Loucy (cell line): ENCODE measurements at regions not wholly inside any gene's neighbourhood (a gene's known extent, or its start where the extent isn't known, plus 50 kb on each side); places are given as distances from the start of the nearest gene placed in this dataset.

Experiments
- H2AFZ ChIP-seq: fragments of 200-600 bp; sonication (generic); 2 replicates; pipeline ENCODE4 v1.6.0; 2016; ENCODE audit warnings: antibody characterized with exemption, mild to moderate bottlenecking, low read length, moderate library complexity
- H3F3A ChIP-seq: fragments of 200-600 bp; 2 replicates; pipeline ENCODE4 v1.6.0; 2016; ENCODE audit warnings: antibody characterized with exemption, low read depth, mild to moderate bottlenecking
- H3K27me3 ChIP-seq: fragments of 200-600 bp; sonication (generic); 2 replicates; pipeline ENCODE4 v1.6.1; 2014; ENCODE audit warnings: low read length, mild to moderate bottlenecking; ENCODE audit not compliant: insufficient read depth, poor library complexity, severe bottlenecking
- H3K36me3 ChIP-seq: fragments of 200-600 bp; sonication (generic); 2 replicates; pipeline ENCODE4 v1.6.1; 2016; ENCODE audit warnings: low read length; ENCODE audit not compliant: insufficient read depth
- H3K4me1 ChIP-seq: fragments of 200-600 bp; sonication (generic); 2 replicates; pipeline ENCODE4 v1.5.1; 2014; ENCODE audit warnings: low read length, mild to moderate bottlenecking; ENCODE audit not compliant: insufficient read depth, poor library complexity, severe bottlenecking
- H3K4me2 ChIP-seq: fragments of 200-600 bp; sonication (generic); 2 replicates; pipeline ENCODE4 v1.6.0; 2014; ENCODE audit warnings: antibody characterized with exemption, low read length, low read depth, mild to moderate bottlenecking; ENCODE audit not compliant: poor library complexity, severe bottlenecking
- H3K4me3 ChIP-seq: fragments of 200-600 bp; sonication (generic); 2 replicates; pipeline ENCODE4 v1.5.1; 2014; ENCODE audit warnings: low read length, mild to moderate bottlenecking, mixed read lengths; ENCODE audit not compliant: poor library complexity, severe bottlenecking
- H3K79me2 ChIP-seq: fragments of 200-600 bp; sonication (generic); 2 replicates; pipeline ENCODE4 v1.6.1; 2014; ENCODE audit warnings: low read length; ENCODE audit not compliant: insufficient read depth
- H3K9ac ChIP-seq: fragments of 200-600 bp; sonication (generic); 2 replicates; pipeline ENCODE4 v1.6.0; 2014; ENCODE audit warnings: mild to moderate bottlenecking, low read depth, low read length, moderate library complexity; ENCODE audit not compliant: poor library complexity, severe bottlenecking
- H3K9me2 ChIP-seq: fragments of 200-600 bp; sonication (generic); replicated peaks from 2 replicates; pipeline ENCODE4 v1.6.1; 2016; ENCODE audit warnings: low read depth, low read length, mixed read lengths
- H3K9me3 ChIP-seq: fragments of 200-600 bp; sonication (generic); 2 replicates; pipeline ENCODE4 v1.6.1; 2014; ENCODE audit warnings: mild to moderate bottlenecking, antibody characterized with exemption, low read length, low read depth; ENCODE audit not compliant: insufficient read depth
- H4K20me1 ChIP-seq: fragments of 200-600 bp; sonication (generic); 2 replicates; pipeline ENCODE4 v1.6.0; 2014; ENCODE audit warnings: antibody characterized with exemption, low read length, mild to moderate bottlenecking; ENCODE audit not compliant: insufficient read depth, poor library complexity, severe bottlenecking
- CTCF ChIP-seq: fragments of 200-600 bp; sonication (generic); conservative IDR thresholded peaks from 2 replicates; pipeline ENCODE4 v1.5.1; 2014; ENCODE audit warnings: mild to moderate bottlenecking, antibody characterized with exemption, low read length
- EZH2phosphoT487 ChIP-seq: fragments of 200-600 bp; IDR thresholded peaks from 2 replicates; pipeline ENCODE4 v1.6.1; 2018; ENCODE audit warnings: antibody characterized with exemption, mild to moderate bottlenecking, moderate library complexity, borderline replicate concordance

DNA sequence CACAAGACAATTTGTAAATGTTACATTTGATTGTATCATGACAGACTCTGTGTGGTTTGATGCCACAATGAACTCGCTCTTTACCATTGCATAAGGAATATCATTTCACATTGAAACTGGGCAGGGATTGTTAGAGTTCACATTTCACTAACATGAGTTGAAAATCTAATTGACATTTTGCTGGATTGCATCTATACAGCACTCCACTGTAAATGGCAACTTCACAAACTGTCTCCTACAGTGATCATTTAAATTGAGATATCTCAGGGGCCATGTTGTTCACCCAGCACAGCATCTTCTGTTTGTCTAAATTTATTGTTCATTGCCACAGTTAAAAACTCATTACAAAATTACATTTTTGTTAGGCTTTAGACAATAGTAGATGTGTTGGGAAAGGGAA, 499.4 kb downstream of the GBE1 start:
- Histone ChIP-seq H3K9me3 (no peaks in the 10 kb centered on the region), H2AFZ (no peak overlapping the region), H3K4me2 (no peak overlapping the region), H3F3A (no peaks in the 10 kb centered on the region), H3K36me3 (no peaks in the 10 kb centered on the region), H3K9ac (no peak overlapping the region), H3K4me3 (no peak overlapping the region), H3K9me2 (no peaks in the 10 kb centered on the region), H3K79me2 (no peaks in the 10 kb centered on the region), H3K27me3 (no peaks in the 10 kb centered on the region), H4K20me1 (no peaks in the 10 kb centered on the region), H3K4me1 (no peaks in the 10 kb centered on the region)
- no peak for TF ChIP-seq CTCF
- TF ChIP-seq EZH2phosphoT487: no peak

DNA sequence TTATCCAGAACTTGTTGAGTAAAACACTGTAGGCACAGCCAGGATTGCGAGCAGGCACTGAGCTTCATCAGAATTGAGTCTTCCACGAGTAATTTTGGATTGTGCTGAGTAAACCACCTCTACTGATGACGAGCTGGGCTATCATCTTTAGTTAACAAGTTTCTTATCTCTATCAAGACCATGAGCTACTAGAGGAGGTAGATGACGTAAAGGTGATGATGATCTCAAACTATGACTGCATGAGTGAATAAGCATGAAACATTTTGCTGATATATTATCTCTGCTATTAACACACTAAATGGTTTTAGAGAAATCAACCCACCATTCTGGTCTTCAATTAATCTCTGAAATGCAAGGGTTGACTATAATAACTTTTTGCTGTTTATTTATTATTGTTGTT, 506.0 kb downstream of the GBE1 start:
- no peaks in the 10 kb centered on the region for H3K27me3 ChIP-seq
- TF ChIP-seq EZH2phosphoT487 (no peak), CTCF (no peak)

DNA sequence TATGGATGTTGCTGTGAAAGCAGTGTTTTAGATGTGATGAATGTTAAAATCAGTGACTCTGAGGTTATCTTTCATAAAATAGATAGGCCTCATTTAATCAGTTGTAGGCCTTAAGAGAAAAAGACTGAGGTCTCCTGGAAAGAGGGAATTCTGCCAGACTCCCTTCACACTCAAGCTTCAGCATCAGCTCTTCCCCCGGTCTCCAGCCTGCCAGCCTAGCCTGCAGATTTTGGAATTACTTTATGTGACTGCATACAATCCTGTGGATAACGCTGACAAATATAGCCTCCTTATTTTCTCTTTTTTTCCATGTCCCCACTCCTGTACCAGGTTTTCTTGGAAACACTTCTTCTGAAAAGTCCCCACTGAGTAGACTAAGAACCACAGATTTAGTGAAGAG, 510.3 kb downstream of the GBE1 start:
- no peak overlapping the region for H2AFZ ChIP-seq
- no peaks in the 10 kb centered on the region for H3K79me2 ChIP-seq
- H3K4me2 ChIP-seq: no peak overlapping the region
- no peaks in the 10 kb centered on the region for H4K20me1 ChIP-seq
- no peaks in the 10 kb centered on the region for H3K4me1 ChIP-seq
- H3K9me3 ChIP-seq: no peaks in the 10 kb centered on the region
- no peaks in the 10 kb centered on the region for H3K36me3 ChIP-seq
- H3K4me3 ChIP-seq: no peak overlapping the region
- no peaks in the 10 kb centered on the region for H3K9me2 ChIP-seq
- no peaks in the 10 kb centered on the region for H3K27me3 ChIP-seq
- TF ChIP-seq EZH2phosphoT487 (no peak), CTCF (no peak)
- H3K9ac ChIP-seq: no peak overlapping the region
- no peaks in the 10 kb centered on the region for H3F3A ChIP-seq

More for the DNA sequence above, 506.0 kb downstream of the GBE1 start:
- H3F3A ChIP-seq: no peaks in the 10 kb centered on the region
- H3K36me3 ChIP-seq: no peaks in the 10 kb centered on the region
- H3K79me2 ChIP-seq: no peaks in the 10 kb centered on the region
- no peaks in the 10 kb centered on the region for H3K4me1 ChIP-seq
- H3K4me3 ChIP-seq: no peak overlapping the region
- H3K9me2 ChIP-seq: no peaks in the 10 kb centered on the region
- no peak overlapping the region for H2AFZ ChIP-seq
- H4K20me1 ChIP-seq: no peaks in the 10 kb centered on the region
- H3K9ac ChIP-seq: no peak overlapping the region
- H3K9me3 ChIP-seq: no peaks in the 10 kb centered on the region
- no peak overlapping the region for H3K4me2 ChIP-seq
